A673 (cell line): ENCODE measurements at regions not wholly inside any gene's neighbourhood (a gene's known extent, or its start where the extent isn't known, plus 50 kb on each side); places are given as distances from the start of the nearest gene placed in this dataset.

Experiments used
- BruUV-seq: library from RNA; stranded (reverse); fragments of 400-500 nt; replicated peaks from 2 replicates; lab custom pipeline; 2021; lab: Mats Ljungman, UMichigan
- CTCF ChIA-PET: fragments of 300-600 bp; sonication (Branson Sonifier 250); formaldehyde crosslinking; loops from one replicate; lab custom pipeline; 2022; ENCODE audit warnings: antibody characterized with exemption; lab: Charles Lee
- POLR2A ChIA-PET: fragments of 300-600 bp; sonication (Branson Sonifier 250); formaldehyde crosslinking; loops from one replicate; lab custom pipeline; 2022; ENCODE audit warnings: antibody characterized with exemption; ENCODE audit not compliant: low non-redundant PET; lab: Charles Lee
- DNase-seq: peaks from one replicate; pipeline ENCODE4 v3.0.0-alpha.2; 2015; ENCODE audit warnings: low spot score
- H3K27ac ChIP-seq: fragments of 200-600 bp; sonication (generic); 2 replicates; pipeline ENCODE4 v1.5.1; 2016; ENCODE audit warnings: mixed run types, low read depth, mild to moderate bottlenecking, mixed read lengths, antibody characterized with exemption, low read length; ENCODE audit not compliant: poor library complexity, severe bottlenecking
- H3K27me3 ChIP-seq: fragments of 200-600 bp; sonication (generic); replicated peaks from 2 replicates; pipeline ENCODE4 v1.6.1; 2017; ENCODE audit warnings: mixed run types, low read depth, mild to moderate bottlenecking, mixed read lengths, antibody characterized with exemption, low read length; ENCODE audit not compliant: insufficient read depth, poor library complexity
- H3K36me3 ChIP-seq: fragments of 200-600 bp; sonication (generic); 2 replicates; pipeline ENCODE4 v1.6.1; 2016; ENCODE audit warnings: mixed run types, mild to moderate bottlenecking, mixed read lengths, antibody characterized with exemption, low read length; ENCODE audit not compliant: insufficient read depth, poor library complexity, severe bottlenecking
- H3K4me1 ChIP-seq: fragments of 200-600 bp; sonication (generic); 2 replicates; pipeline ENCODE4 v1.6.1; 2017; ENCODE audit warnings: mixed run types, mild to moderate bottlenecking, mixed read lengths, antibody characterized with exemption, low read length; ENCODE audit not compliant: insufficient read depth, poor library complexity, severe bottlenecking
- H3K4me3 ChIP-seq: fragments of 200-600 bp; sonication (generic); 2 replicates; pipeline ENCODE4 v1.5.1; 2016; ENCODE audit warnings: low read depth, mixed run types, mild to moderate bottlenecking, mixed read lengths, low read length; ENCODE audit not compliant: poor library complexity, severe bottlenecking
- H3K9me3 ChIP-seq: fragments of 200-600 bp; sonication (generic); 2 replicates; pipeline ENCODE4 v1.6.1; 2016; ENCODE audit warnings: mixed run types, low read depth, mild to moderate bottlenecking, mixed read lengths, antibody characterized with exemption, low read length; ENCODE audit not compliant: poor library complexity, severe bottlenecking
- CTCF ChIP-seq: fragments of 300-800, 200-600 bp; sonication (generic); conservative IDR thresholded peaks from 2 replicates; pipeline ENCODE4 v1.5.1; 2017; ENCODE audit warnings: low read depth, mild to moderate bottlenecking, antibody characterized with exemption, low read length, moderate library complexity, mixed read lengths
- EZH2 ChIP-seq: fragments of 200-600 bp; sonication (generic); IDR thresholded peaks from 2 replicates; pipeline ENCODE4 v1.6.1; 2017; ENCODE audit warnings: borderline replicate concordance, low read depth, mild to moderate bottlenecking, mixed read lengths, antibody characterized with exemption, low read length; ENCODE audit not compliant: poor library complexity, severe bottlenecking
- intact Hi-C: fragments of 100-400 bp; cut with micrococcal nuclease; formaldehyde crosslinking; loops from one replicate; pipeline ENCODE4 v1.10.0; 2022; ENCODE audit not compliant: unreplicated experiment

GRCh38 chr22:47966316-47966715, 1203.9 kb downstream of the TBC1D22A start:
- H3K27me3 ChIP-seq: peaks cover 9% of the 10 kb centered on the region
- intact Hi-C loops: no loop called here
- H3K4me3 ChIP-seq: no peak overlapping the region
- CTCF ChIA-PET: no interaction called here
- no peak overlapping the region for H3K27ac ChIP-seq
- no peak for TF ChIP-seq EZH2
- no peak for TF ChIP-seq CTCF
- POLR2A ChIA-PET: no interaction called here
- no peaks in the 10 kb centered on the region for H3K36me3 ChIP-seq
- no TSS peak for BruUV-seq
- no peaks in the 10 kb centered on the region for H3K9me3 ChIP-seq
- DNase-seq: no peak
- no peaks in the 10 kb centered on the region for H3K4me1 ChIP-seq

GRCh38 chr22:47965896-47966295, 1203.4 kb downstream of the TBC1D22A start:
- Histone ChIP-seq H3K4me3 (no peak overlapping the region), H3K9me3 (no peaks in the 10 kb centered on the region), H3K4me1 (no peaks in the 10 kb centered on the region), H3K27ac (no peak overlapping the region), H3K27me3 (peaks cover 5% of the 10 kb centered on the region), H3K36me3 (no peaks in the 10 kb centered on the region)
- ChIA-PET POLR2A (no interaction called here), CTCF (no interaction called here)
- intact Hi-C loops: no loop called here
- TF ChIP-seq CTCF (no peak), EZH2 (no peak)
- BruUV-seq: no TSS peak
- no peak for DNase-seq

- no peaks in the 10 kb centered on the region for H3K4me1 ChIP-seq
- H3K4me3 ChIP-seq: no peak overlapping the region
- no peak for TF ChIP-seq CTCF
- no peak for TF ChIP-seq EZH2
- POLR2A ChIA-PET: no interaction called here
- BruUV-seq: no TSS peak
- CTCF ChIA-PET: no interaction called here
- no peaks in the 10 kb centered on the region for H3K36me3 ChIP-seq
- no peak for DNase-seq
- intact Hi-C loops: no loop called here
- no peaks in the 10 kb centered on the region for H3K9me3 ChIP-seq
- no peaks in the 10 kb centered on the region for H3K27me3 ChIP-seq
- H3K27ac ChIP-seq: no peak overlapping the region
Measured at GRCh38 chr22:47965066-47965465, 1202.6 kb downstream of the TBC1D22A start.
